HS-5 (cell line): ENCODE measurements at regions not wholly inside any gene's neighbourhood (a gene's known extent, or its start where the extent isn't known, plus 50 kb on each side); places are given as distances from the start of the nearest gene placed in this dataset.

Experiments
- DNase-seq: peaks from one replicate; pipeline ENCODE4 v3.0.0-alpha.2; 2012; ENCODE audit warnings: low read depth

GRCh38 chr2:129302561-129303183 is 676.8 kb upstream of the RAB6C start:
- no peak for DNase-seq

- DNase-seq: no peak
These were observed 665.3 kb upstream of the RAB6C start for GRCh38 chr2:129314120-129314519.

GRCh38 chr2:129318581-129319421 is 660.7 kb upstream of the RAB6C start:
- DNase-seq: no peak

GRCh38 chr2:129319422-129319717 is 660.1 kb upstream of the RAB6C start:
- DNase-seq: no peak

- DNase-seq: no peak
These were observed 659.2 kb upstream of the RAB6C start for GRCh38 chr2:129320288-129320687.

- DNase-seq: no peak
These were observed 655.1 kb upstream of the RAB6C start for GRCh38 chr2:129324349-129324748.

- DNase-seq: no peak
These were observed 654.3 kb upstream of the RAB6C start for GRCh38 chr2:129325151-129325550.

GRCh38 chr2:129329574-129329973 is 649.9 kb upstream of the RAB6C start:
- no peak for DNase-seq

- DNase-seq: no peak
These were observed 649.0 kb upstream of the RAB6C start for GRCh38 chr2:129330504-129330903.

- no peak for DNase-seq
These were observed 647.8 kb upstream of the RAB6C start for GRCh38 chr2:129331638-129332037.

- DNase-seq: no peak
These were observed 645.3 kb upstream of the RAB6C start for GRCh38 chr2:129334128-129334527.

- DNase-seq: no peak
These were observed 644.6 kb upstream of the RAB6C start for GRCh38 chr2:129334696-129335410.

- no peak for DNase-seq
These were observed 643.2 kb upstream of the RAB6C start for GRCh38 chr2:129336276-129336675.

- no peak for DNase-seq
These were observed 642.4 kb upstream of the RAB6C start for GRCh38 chr2:129337076-129337475.

GRCh38 chr2:129345540-129345939 is 633.9 kb upstream of the RAB6C start:
- no peak for DNase-seq

- no peak for DNase-seq
These were observed 631.8 kb upstream of the RAB6C start for GRCh38 chr2:129347486-129348217.

GRCh38 chr2:129354631-129355030 is 624.8 kb upstream of the RAB6C start:
- DNase-seq: no peak

GRCh38 chr2:129361688-129362087 is 617.8 kb upstream of the RAB6C start:
- DNase-seq: no peak

- DNase-seq: no peak
These were observed 613.2 kb upstream of the RAB6C start for GRCh38 chr2:129366263-129366662.

GRCh38 chr2:129367107-129367506 is 612.4 kb upstream of the RAB6C start:
- no peak for DNase-seq

- no peak for DNase-seq
These were observed 610.0 kb upstream of the RAB6C start for GRCh38 chr2:129369437-129369836.

GRCh38 chr2:129374452-129374851 is 605.0 kb upstream of the RAB6C start:
- no peak for DNase-seq
